Osteoblast (primary cell): ENCODE measurements at regions not wholly inside any gene's neighbourhood (a gene's known extent, or its start where the extent isn't known, plus 50 kb on each side); places are given as distances from the start of the nearest gene placed in this dataset.

Experiments used
- DNase-seq: peaks from one replicate; pipeline ENCODE4 v3.0.0; 2011; ENCODE audit warnings: low spot score, mixed read lengths; ENCODE audit not compliant: insufficient read length; ENCODE audit errors: missing footprints
- H2AFZ ChIP-seq: 2 replicates; pipeline ENCODE4 v1.6.0; 2011; ENCODE audit warnings: mild to moderate bottlenecking, low read length
- H3K27ac ChIP-seq: 2 replicates; pipeline ENCODE4 v1.5.1; 2011; ENCODE audit warnings: mild to moderate bottlenecking, low read depth, low read length, moderate library complexity
- H3K27me3 ChIP-seq: 2 replicates; pipeline ENCODE4 v1.6.0; 2012; ENCODE audit warnings: mild to moderate bottlenecking, control low read depth, inconsistent platforms, low read length, moderate library complexity; ENCODE audit not compliant: insufficient read depth
- H3K36me3 ChIP-seq: 2 replicates; pipeline ENCODE4 v1.5.1; 2011; ENCODE audit warnings: mild to moderate bottlenecking, low read length, control low read depth, moderate library complexity; ENCODE audit not compliant: insufficient read depth
- H3K4me1 ChIP-seq: 2 replicates; pipeline ENCODE4 v1.5.1; 2011; ENCODE audit warnings: mild to moderate bottlenecking, low read length, control low read depth, moderate library complexity; ENCODE audit not compliant: insufficient read depth
- H3K4me2 ChIP-seq: 2 replicates; pipeline ENCODE4 v1.6.0; 2011; ENCODE audit warnings: mild to moderate bottlenecking, low read length; ENCODE audit not compliant: insufficient read depth
- H3K4me3 ChIP-seq: fragments of 200-600 bp; sonication (generic); 3 replicates; pipeline ENCODE4 v1.5.1; 2012; ENCODE audit warnings: mild to moderate bottlenecking, low read length, inconsistent platforms; ENCODE audit not compliant: insufficient read depth
- H3K79me2 ChIP-seq: 2 replicates; pipeline ENCODE4 v1.6.0; 2012; ENCODE audit warnings: mild to moderate bottlenecking, low read length, control low read depth, inconsistent platforms; ENCODE audit not compliant: insufficient read depth
- H3K9me3 ChIP-seq: 2 replicates; pipeline ENCODE4 v1.5.1; 2011; ENCODE audit warnings: low read depth, low read length, control low read depth
- H4K20me1 ChIP-seq: 2 replicates; pipeline ENCODE4 v1.6.0; 2012; ENCODE audit warnings: mild to moderate bottlenecking, low read length, control low read depth; ENCODE audit not compliant: insufficient read depth
- TF ChIP-seq, protein P1 (sequence below): IDR thresholded peaks from 2 replicates; pipeline ENCODE4 v1.5.1; 2011; ENCODE audit warnings: mild to moderate bottlenecking, low read depth, low read length, moderate library complexity; ENCODE audit errors: extremely low read depth

DNA sequence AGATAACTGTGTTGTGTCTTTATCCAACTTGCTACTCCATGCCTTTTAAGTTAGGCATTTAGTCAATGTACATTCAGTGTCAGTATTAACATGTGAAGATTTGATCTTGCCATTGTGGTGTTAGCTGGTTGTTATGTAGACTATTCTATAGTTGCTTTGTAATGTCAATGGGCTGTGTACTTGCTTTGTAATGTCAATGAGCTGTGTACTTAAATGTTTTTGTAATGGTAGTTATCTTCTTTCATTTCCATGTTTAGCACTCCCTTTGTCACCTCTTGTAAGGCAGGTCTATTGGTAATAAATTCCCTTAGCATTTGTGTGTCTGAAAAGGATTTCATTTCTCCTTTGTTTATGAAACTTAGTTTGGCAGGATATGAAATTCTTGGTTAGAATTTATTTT is 53.4 kb downstream of the MC4R start:
- H2AFZ ChIP-seq: no peak overlapping the region
- no peak overlapping the region for H3K27ac ChIP-seq
- H3K79me2 ChIP-seq: no peaks in the 10 kb centered on the region
- no peak overlapping the region for H3K4me2 ChIP-seq
- H3K4me1 ChIP-seq: no peaks in the 10 kb centered on the region
- H3K9me3 ChIP-seq: no peaks in the 10 kb centered on the region
- H4K20me1 ChIP-seq: no peaks in the 10 kb centered on the region
- H3K27me3 ChIP-seq: no peaks in the 10 kb centered on the region
- no peak for DNase-seq
- H3K4me3 ChIP-seq: no peak overlapping the region
- H3K36me3 ChIP-seq: no peaks in the 10 kb centered on the region
- TF ChIP-seq, protein P1, sequence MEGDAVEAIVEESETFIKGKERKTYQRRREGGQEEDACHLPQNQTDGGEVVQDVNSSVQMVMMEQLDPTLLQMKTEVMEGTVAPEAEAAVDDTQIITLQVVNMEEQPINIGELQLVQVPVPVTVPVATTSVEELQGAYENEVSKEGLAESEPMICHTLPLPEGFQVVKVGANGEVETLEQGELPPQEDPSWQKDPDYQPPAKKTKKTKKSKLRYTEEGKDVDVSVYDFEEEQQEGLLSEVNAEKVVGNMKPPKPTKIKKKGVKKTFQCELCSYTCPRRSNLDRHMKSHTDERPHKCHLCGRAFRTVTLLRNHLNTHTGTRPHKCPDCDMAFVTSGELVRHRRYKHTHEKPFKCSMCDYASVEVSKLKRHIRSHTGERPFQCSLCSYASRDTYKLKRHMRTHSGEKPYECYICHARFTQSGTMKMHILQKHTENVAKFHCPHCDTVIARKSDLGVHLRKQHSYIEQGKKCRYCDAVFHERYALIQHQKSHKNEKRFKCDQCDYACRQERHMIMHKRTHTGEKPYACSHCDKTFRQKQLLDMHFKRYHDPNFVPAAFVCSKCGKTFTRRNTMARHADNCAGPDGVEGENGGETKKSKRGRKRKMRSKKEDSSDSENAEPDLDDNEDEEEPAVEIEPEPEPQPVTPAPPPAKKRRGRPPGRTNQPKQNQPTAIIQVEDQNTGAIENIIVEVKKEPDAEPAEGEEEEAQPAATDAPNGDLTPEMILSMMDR: no peak

DNA sequence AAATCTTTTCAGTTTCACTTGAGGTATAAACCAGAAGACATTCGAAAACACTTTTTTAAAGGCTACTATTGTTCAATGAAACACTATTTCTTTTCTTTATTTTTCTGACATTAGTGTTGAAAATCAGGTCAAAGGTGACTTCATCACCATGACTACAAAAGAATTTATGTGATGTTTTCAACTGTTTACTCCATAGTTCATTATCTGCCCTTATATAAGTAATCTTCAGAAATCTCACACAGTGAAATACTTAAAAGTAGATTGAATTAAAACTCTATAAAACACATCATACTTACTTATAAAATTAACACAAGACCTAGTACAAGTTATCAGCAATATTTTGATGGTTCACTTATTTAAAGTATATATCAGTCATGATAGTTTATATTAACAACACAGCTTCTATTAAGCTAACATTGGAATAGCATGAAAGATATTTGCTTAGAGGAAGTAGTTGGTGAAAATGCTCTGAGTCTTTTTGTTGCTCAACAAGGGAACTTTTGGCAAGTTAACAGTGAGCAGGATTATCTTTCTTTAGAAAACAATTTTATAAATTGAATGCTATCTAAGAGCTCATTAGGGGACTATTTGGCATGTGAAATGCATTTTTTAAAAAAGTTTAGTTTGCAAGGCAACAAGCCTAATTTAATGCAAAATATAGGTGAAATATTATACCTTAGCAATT is 60.8 kb downstream of the MC4R start:
- DNase-seq: no peak
- Histone ChIP-seq H3K4me3 (no peak overlapping the region), H2AFZ (no peak overlapping the region), H3K4me1 (no peaks in the 10 kb centered on the region), H3K9me3 (no peaks in the 10 kb centered on the region), H4K20me1 (no peaks in the 10 kb centered on the region), H3K4me2 (no peak overlapping the region), H3K27me3 (no peaks in the 10 kb centered on the region), H3K27ac (no peak overlapping the region), H3K36me3 (no peaks in the 10 kb centered on the region), H3K79me2 (no peaks in the 10 kb centered on the region)
- TF ChIP-seq, protein P1: no peak

DNA sequence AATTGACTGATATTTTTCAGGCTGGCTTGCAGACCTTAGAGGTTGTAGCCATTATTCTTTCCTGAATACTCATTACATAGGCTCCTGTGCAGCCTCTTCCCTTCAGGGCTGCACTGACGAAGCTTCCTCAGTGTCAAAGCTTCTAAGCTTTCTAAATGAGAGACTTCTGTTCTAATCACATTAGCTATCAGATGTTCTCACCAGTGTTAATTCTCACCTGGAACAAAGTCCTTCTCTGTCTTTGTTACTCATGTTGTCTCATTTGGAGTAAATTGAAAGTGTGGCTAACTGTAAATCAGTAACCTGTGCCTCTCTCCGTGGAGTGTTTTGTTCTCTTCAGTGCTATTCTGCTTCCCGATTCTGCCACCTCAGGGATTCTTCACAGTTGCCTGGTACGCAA is 76.9 kb downstream of the MC4R start:
- H3K9me3 ChIP-seq: no peaks in the 10 kb centered on the region
- H2AFZ ChIP-seq: no peak overlapping the region
- no peaks in the 10 kb centered on the region for H4K20me1 ChIP-seq
- no peaks in the 10 kb centered on the region for H3K4me1 ChIP-seq
- H3K79me2 ChIP-seq: no peaks in the 10 kb centered on the region
- no peak overlapping the region for H3K4me2 ChIP-seq
- no peak overlapping the region for H3K4me3 ChIP-seq
- DNase-seq: no peak
- H3K27ac ChIP-seq: no peak overlapping the region
- H3K36me3 ChIP-seq: no peaks in the 10 kb centered on the region
- no peaks in the 10 kb centered on the region for H3K27me3 ChIP-seq
- TF ChIP-seq, protein P1: no peak

DNA sequence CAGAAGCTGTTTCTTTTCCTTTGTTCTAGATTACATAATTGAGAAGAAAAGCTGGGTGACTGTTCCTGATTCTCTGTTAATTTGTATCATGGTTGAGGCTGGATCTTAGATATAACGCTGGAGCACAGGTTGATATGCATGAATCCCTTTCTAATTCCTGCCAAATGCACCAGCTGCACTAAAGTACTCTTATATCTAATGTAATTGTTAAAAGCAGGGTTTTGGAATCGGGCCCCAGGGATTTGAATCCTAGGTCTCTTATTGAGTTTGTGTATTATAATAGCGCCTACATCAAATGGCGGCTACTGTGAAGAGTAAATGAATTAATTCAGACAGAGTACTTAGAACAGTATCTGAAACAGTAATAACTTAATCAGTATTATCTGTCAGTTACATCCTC is 80.4 kb downstream of the MC4R start:
- DNase-seq: no peak
- H3K27ac ChIP-seq: no peak overlapping the region
- no peaks in the 10 kb centered on the region for H3K9me3 ChIP-seq
- H2AFZ ChIP-seq: no peak overlapping the region
- no peak overlapping the region for H3K4me2 ChIP-seq
- H3K27me3 ChIP-seq: no peaks in the 10 kb centered on the region
- H3K79me2 ChIP-seq: no peaks in the 10 kb centered on the region
- no peaks in the 10 kb centered on the region for H3K36me3 ChIP-seq
- no peak overlapping the region for H3K4me3 ChIP-seq
- no peaks in the 10 kb centered on the region for H3K4me1 ChIP-seq
- H4K20me1 ChIP-seq: no peaks in the 10 kb centered on the region
- TF ChIP-seq, protein P1: no peak
